Keratinocyte (primary cell): ENCODE measurements at regions not wholly inside any gene's neighbourhood (a gene's known extent, or its start where the extent isn't known, plus 50 kb on each side); places are given as distances from the start of the nearest gene placed in this dataset.

Experiments used
- EZH2 ChIP-seq: IDR thresholded peaks from one replicate; pipeline ENCODE4 v1.6.1; 2012; ENCODE audit warnings: inconsistent platforms, mild to moderate bottlenecking, low read length, moderate library complexity
- TF ChIP-seq, protein P1 (sequence below), 3 experiments: IDR thresholded peaks in 1 of 3; conservative IDR thresholded peaks in 1 of 3; optimal IDR thresholded peaks in 1 of 3; 2 replicates in 2 of 3; 3 replicates in 1 of 3; pipeline versions ENCODE3 to v1.5.1; 2011; ENCODE audit warnings: low read length in 3 of 3, mild to moderate bottlenecking in 3 of 3, moderate library complexity in 2 of 3, control low read depth in 1 of 3, inconsistent platforms in 1 of 3; ENCODE audit not compliant: insufficient read depth in 2 of 3; ENCODE audit errors: extremely low read depth in 1 of 3

DNA sequence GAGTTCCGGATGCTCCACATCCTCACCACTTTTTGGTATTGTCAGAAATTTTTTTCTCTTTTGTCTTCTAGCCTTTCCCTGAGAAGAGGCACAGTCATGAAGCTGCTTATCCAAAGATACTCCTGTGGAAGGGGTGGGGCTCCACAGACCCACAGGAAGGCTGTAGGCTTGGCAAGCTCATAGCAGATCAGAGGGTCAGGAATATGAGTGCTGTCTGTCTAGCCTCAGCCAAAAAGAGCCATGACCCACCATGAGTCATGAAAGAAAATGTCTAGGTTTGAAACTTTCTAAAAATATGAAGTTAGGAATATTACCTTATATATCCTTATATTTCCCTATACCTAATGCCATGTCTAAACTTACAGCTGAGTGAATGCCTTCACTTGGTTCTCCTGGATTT is 118.2 kb upstream of the THBS1 start:
- TF ChIP-seq, protein P1, sequence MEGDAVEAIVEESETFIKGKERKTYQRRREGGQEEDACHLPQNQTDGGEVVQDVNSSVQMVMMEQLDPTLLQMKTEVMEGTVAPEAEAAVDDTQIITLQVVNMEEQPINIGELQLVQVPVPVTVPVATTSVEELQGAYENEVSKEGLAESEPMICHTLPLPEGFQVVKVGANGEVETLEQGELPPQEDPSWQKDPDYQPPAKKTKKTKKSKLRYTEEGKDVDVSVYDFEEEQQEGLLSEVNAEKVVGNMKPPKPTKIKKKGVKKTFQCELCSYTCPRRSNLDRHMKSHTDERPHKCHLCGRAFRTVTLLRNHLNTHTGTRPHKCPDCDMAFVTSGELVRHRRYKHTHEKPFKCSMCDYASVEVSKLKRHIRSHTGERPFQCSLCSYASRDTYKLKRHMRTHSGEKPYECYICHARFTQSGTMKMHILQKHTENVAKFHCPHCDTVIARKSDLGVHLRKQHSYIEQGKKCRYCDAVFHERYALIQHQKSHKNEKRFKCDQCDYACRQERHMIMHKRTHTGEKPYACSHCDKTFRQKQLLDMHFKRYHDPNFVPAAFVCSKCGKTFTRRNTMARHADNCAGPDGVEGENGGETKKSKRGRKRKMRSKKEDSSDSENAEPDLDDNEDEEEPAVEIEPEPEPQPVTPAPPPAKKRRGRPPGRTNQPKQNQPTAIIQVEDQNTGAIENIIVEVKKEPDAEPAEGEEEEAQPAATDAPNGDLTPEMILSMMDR (optimal IDR thresholded peaks at IDR 0.05 in 1 of 3, IDR thresholded peaks at IDR 0.05 in 1 of 3, conservative IDR thresholded peaks at IDR 0.05 in 1 of 3; ENCODE audit: extremely low read depth in 1 of 3, insufficient read depth in 2 of 3, low read length in 3 of 3) = no peak
- TF ChIP-seq EZH2 = no peak
